ENCODE measurements at regions not wholly inside any gene's neighbourhood (a gene's known extent, or its start where the extent isn't known, plus 50 kb on each side); places are given as distances from the start of the nearest gene placed in this dataset.

DNA sequence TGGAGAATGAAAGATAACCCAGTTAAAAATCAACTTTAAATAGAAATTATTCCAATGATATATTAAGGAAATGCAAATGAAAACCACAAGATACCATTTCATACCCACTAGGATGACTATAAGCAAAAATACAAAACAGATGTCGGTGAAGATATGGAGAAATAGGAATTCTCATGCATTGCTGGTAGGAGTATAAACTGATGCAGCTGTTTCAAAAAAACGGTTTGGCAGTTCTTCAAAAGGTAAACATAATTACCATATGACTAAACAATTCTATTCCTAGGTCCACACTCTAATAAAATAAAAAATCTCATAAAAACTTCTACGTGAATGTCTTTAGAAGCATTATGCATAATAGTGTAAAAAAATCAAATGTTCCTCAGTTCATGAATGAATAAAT, 763.3 kb upstream of the BRINP3 start:
- TF ChIP-seq, protein P1, sequence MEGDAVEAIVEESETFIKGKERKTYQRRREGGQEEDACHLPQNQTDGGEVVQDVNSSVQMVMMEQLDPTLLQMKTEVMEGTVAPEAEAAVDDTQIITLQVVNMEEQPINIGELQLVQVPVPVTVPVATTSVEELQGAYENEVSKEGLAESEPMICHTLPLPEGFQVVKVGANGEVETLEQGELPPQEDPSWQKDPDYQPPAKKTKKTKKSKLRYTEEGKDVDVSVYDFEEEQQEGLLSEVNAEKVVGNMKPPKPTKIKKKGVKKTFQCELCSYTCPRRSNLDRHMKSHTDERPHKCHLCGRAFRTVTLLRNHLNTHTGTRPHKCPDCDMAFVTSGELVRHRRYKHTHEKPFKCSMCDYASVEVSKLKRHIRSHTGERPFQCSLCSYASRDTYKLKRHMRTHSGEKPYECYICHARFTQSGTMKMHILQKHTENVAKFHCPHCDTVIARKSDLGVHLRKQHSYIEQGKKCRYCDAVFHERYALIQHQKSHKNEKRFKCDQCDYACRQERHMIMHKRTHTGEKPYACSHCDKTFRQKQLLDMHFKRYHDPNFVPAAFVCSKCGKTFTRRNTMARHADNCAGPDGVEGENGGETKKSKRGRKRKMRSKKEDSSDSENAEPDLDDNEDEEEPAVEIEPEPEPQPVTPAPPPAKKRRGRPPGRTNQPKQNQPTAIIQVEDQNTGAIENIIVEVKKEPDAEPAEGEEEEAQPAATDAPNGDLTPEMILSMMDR (optimal IDR thresholded peaks at IDR 0.05 in 1 of 3, IDR thresholded peaks at IDR 0.05 in 1 of 3, conservative IDR thresholded peaks at IDR 0.05 in 1 of 3; ENCODE audit: extremely low read depth in 1 of 3, insufficient read depth in 2 of 3, low read length in 3 of 3): no peak
- no peak for TF ChIP-seq EZH2 (IDR thresholded peaks at IDR 0.05; ENCODE audit: low read length)

All from keratinocyte (primary cell).